Neural progenitor cell (in vitro differentiated cells): ENCODE measurements at regions not wholly inside any gene's neighbourhood (a gene's known extent, or its start where the extent isn't known, plus 50 kb on each side); places are given as distances from the start of the nearest gene placed in this dataset.
A peak's percentile ranks its signal among the peaks of the same experiment; 100 is the strongest.
"Not testable (repeated sequence)": the region's sequence is repeated elsewhere in the genome, so short reads cannot be mapped to it uniquely, and the experiment has no call there.

ENCODE experiments used
- DNase-seq: peaks from one replicate; pipeline ENCODE4 v3.0.0-alpha.2; 2016; ENCODE audit warnings: low spot score
- H2AFZ ChIP-seq: fragments of 200-600 bp; sonication (generic); replicated peaks from 2 replicates; pipeline ENCODE4 v1.6.1; 2016; ENCODE audit warnings: antibody characterized with exemption
- H3F3A ChIP-seq: fragments of 200-600 bp; sonication (generic); 2 replicates; pipeline ENCODE4 v1.6.1; 2016; ENCODE audit warnings: antibody characterized with exemption, low read depth
- H3K27ac ChIP-seq: fragments of 200-600 bp; sonication (generic); 2 replicates; pipeline ENCODE4 v1.5.1; 2016; ENCODE audit warnings: mild to moderate bottlenecking
- H3K27me3 ChIP-seq: fragments of 200-600 bp; sonication (generic); 2 replicates; pipeline ENCODE4 v1.6.1; 2016; ENCODE audit warnings: mild to moderate bottlenecking, moderate library complexity
- H3K36me3 ChIP-seq: fragments of 200-600 bp; sonication (generic); 2 replicates; pipeline ENCODE4 v1.5.1; 2016
- H3K4me1 ChIP-seq: fragments of 200-600 bp; sonication (generic); 2 replicates; pipeline ENCODE4 v1.6.1; 2016; ENCODE audit warnings: mixed run types
- H3K4me2 ChIP-seq: fragments of 200-600 bp; sonication (generic); 2 replicates; pipeline ENCODE4 v1.6.1; 2016
- H3K4me3 ChIP-seq: fragments of 200-600 bp; sonication (generic); 2 replicates; pipeline ENCODE4 v1.5.1; 2016
- H3K79me2 ChIP-seq: fragments of 200-600 bp; sonication (generic); 2 replicates; pipeline ENCODE4 v1.6.1; 2016; ENCODE audit warnings: low read depth
- H3K9ac ChIP-seq: fragments of 200-600 bp; sonication (generic); 2 replicates; pipeline ENCODE4 v1.6.1; 2016
- H3K9me3 ChIP-seq: fragments of 200-600 bp; sonication (generic); 2 replicates; pipeline ENCODE4 v1.5.1; 2016; ENCODE audit warnings: low read depth
- H4K20me1 ChIP-seq: fragments of 200-600 bp; sonication (generic); 2 replicates; pipeline ENCODE4 v1.6.1; 2016; ENCODE audit warnings: low read depth
- H3K27ac Mint-ChIP-seq: 3 replicates; pipeline ENCODE4 v1.8.0; 2021; ENCODE audit warnings: mixed read lengths
- H3K27me3 Mint-ChIP-seq: 2 replicates; pipeline ENCODE4 v1.8.0; 2022; ENCODE audit warnings: low read depth, mild to moderate bottlenecking, inconsistent platforms, moderate library complexity, mixed read lengths; ENCODE audit not compliant: insufficient read depth
- H3K36me3 Mint-ChIP-seq: 3 replicates; pipeline ENCODE4 v1.8.0; 2021; ENCODE audit warnings: mixed read lengths
- H3K4me1 Mint-ChIP-seq: 3 replicates; pipeline ENCODE4 v1.8.0; 2021; ENCODE audit warnings: mixed read lengths
- H3K4me3 Mint-ChIP-seq: 3 replicates; pipeline ENCODE4 v1.8.0; 2021; ENCODE audit warnings: mild to moderate bottlenecking, moderate library complexity, mixed read lengths
- H3K9me3 Mint-ChIP-seq: 3 replicates; pipeline ENCODE4 v1.8.0; 2020; ENCODE audit warnings: mixed read lengths
- CTCF ChIP-seq: fragments of 200-600 bp; sonication (generic); IDR thresholded peaks from 2 replicates; pipeline ENCODE4 v1.5.1; 2017; ENCODE audit warnings: antibody characterized with exemption, mild to moderate bottlenecking

GRCh38 chr5:1610526-1610925 lies 86.8 kb upstream of the LPCAT1 start:
- H3K9ac ChIP-seq, H3K36me3 ChIP-seq, H3K27ac Mint-ChIP-seq, H3K4me3 ChIP-seq, H3K27me3 Mint-ChIP-seq, H3K4me3 Mint-ChIP-seq, H3K4me1 Mint-ChIP-seq, H3K27me3 ChIP-seq, H2AFZ ChIP-seq, H3K9me3 ChIP-seq, H3K36me3 Mint-ChIP-seq, H3K79me2 ChIP-seq, H3F3A ChIP-seq, H3K4me1 ChIP-seq, H3K4me2 ChIP-seq, DNase-seq, H3K27ac ChIP-seq, H3K9me3 Mint-ChIP-seq, H4K20me1 ChIP-seq: not testable (repeated sequence)

DNA sequence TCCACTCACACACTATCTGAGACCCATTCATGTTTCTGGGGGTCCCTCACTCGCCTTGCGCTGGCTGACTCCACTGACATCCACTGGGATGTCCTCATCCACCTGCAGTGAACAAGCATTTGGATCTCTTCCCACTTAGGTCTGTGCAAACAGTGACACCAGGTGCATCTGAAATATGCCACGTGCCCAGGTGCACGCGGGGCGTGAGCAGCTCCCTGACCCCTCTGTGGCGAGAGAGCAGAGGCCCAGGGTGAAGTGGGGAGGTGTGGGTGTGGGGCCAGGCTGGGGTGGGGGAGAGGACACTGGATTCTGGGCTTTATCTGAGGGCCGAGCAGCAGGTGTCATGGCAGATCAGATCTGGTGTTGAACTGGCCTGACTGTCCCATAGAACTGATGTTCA lies 85.4 kb upstream of the LPCAT1 start:
- H3K4me1 Mint-ChIP-seq, H3K36me3 ChIP-seq, H3K27me3 Mint-ChIP-seq, H3K4me3 ChIP-seq, H3K9me3 ChIP-seq, DNase-seq, H4K20me1 ChIP-seq, H3K9ac ChIP-seq, H3K9me3 Mint-ChIP-seq, H3K27me3 ChIP-seq, H3K27ac ChIP-seq, H2AFZ ChIP-seq, H3K4me2 ChIP-seq, H3F3A ChIP-seq, H3K4me3 Mint-ChIP-seq, H3K4me1 ChIP-seq, H3K79me2 ChIP-seq, H3K36me3 Mint-ChIP-seq: not testable (repeated sequence)
- peak overlapping the region; percentile 33 for H3K27ac Mint-ChIP-seq

DNA sequence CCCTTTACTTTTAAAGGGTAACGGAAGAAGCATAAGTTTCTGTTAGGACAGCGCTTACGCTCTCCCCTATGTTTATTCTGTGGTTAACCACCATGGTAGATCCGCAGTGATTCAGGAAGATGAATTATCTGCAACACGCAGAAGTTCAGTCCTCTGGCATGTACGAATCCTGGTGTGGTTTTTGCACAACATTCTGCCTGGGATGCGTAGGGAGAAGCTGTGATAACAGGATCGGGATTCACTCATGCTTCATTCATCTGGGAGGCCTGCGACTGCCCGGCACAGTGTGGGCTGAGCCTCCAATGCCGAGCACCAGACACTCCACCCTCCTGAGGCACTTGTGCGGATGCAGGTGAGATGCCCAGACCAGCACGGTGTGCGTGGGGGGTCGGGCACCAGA lies 84.6 kb upstream of the LPCAT1 start:
- H2AFZ ChIP-seq, H3K9ac ChIP-seq, H3K27ac Mint-ChIP-seq, H3K4me2 ChIP-seq, H3K9me3 ChIP-seq, H3F3A ChIP-seq, H3K4me1 Mint-ChIP-seq, DNase-seq, H3K79me2 ChIP-seq, H4K20me1 ChIP-seq, H3K27ac ChIP-seq, H3K4me3 ChIP-seq, H3K4me3 Mint-ChIP-seq, H3K27me3 Mint-ChIP-seq, H3K36me3 Mint-ChIP-seq, H3K27me3 ChIP-seq, H3K9me3 Mint-ChIP-seq, H3K36me3 ChIP-seq, H3K4me1 ChIP-seq: not testable (repeated sequence)

DNA sequence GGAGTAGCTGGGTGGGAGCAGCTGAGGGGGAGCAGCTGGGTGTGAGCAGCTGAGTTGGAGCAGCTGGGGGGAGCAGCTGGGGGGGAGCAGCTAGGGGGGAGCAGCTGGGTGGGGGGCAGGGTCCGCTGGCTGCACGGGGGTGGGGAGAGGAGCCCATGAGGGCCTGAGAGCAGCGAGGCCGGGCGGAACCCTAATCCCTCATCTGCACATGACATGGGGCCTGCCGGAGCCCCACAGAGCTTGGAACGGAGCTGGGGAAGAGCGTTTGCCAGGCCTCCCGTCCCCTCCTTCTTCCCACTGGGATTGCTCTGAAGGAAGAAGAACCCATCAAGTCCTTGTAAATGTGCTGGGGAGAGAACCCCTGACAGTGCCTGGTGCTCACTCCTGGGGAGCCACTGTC lies 83.2 kb upstream of the LPCAT1 start:
- peak; percentile 2 for DNase-seq
- H4K20me1 ChIP-seq, H3K4me1 ChIP-seq, H3K4me1 Mint-ChIP-seq, H3K36me3 ChIP-seq, H3K36me3 Mint-ChIP-seq, H3K27ac Mint-ChIP-seq, H3K27me3 ChIP-seq, H3K9ac ChIP-seq, H3K9me3 ChIP-seq, H3K79me2 ChIP-seq, H3K9me3 Mint-ChIP-seq, H3K27ac ChIP-seq, H3K27me3 Mint-ChIP-seq, H3F3A ChIP-seq, H3K4me3 ChIP-seq, H2AFZ ChIP-seq, H3K4me3 Mint-ChIP-seq: not testable (repeated sequence)
- peak overlapping the region; percentile 22 for H3K4me2 ChIP-seq

DNA sequence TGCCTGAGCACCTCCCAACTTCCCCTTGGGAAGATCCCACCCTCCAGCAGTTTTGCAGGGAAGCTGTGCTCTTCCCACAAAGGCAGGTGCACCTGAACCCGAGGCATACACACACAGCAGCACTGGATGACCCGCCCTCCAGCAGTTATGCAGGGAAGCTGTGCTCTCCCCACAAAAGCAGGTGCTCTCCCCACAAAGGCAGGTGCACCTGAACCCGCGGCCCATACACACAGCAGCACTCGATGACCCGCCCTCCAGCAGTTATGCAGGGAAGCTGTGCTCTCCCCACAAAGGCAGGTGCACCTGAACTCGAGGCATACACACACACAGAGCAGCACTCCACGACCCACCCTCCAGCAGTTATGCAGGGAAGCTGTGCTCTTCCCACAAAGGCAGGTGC lies 80.2 kb upstream of the LPCAT1 start:
- not testable (repeated sequence) for H3K36me3 ChIP-seq, H3K9ac ChIP-seq, H3K9me3 ChIP-seq, H3K27me3 ChIP-seq, H3K27ac Mint-ChIP-seq, H4K20me1 ChIP-seq, H3K4me3 ChIP-seq, H3K79me2 ChIP-seq, H2AFZ ChIP-seq, H3K4me1 ChIP-seq, H3F3A ChIP-seq, H3K36me3 Mint-ChIP-seq, H3K27me3 Mint-ChIP-seq, H3K27ac ChIP-seq, H3K9me3 Mint-ChIP-seq, H3K4me2 ChIP-seq, H3K4me3 Mint-ChIP-seq, DNase-seq
- H3K4me1 Mint-ChIP-seq = peaks cover 11% of the 10 kb centered on the region

DNA sequence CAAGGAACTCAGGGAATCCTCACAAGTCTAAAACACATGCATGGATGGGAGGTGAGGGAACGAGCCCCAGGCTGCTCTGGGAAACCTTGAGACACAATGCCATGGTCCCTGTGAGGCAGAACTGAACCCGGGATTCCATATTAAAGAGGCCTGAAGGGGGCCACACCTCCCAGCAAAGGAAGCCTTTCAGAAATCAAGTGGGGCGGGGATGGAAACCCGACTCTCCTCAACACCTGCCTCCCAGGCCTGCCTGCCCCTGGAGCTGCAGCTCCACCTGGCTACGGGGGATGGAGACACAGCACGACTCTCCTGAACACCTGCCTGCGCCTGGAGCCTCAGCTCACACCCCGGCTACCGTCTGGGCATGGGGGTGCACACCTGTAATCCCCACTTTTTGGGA lies 77.8 kb upstream of the LPCAT1 start:
- TF ChIP-seq CTCF = peak; percentile 25
- H3K79me2 ChIP-seq, H3F3A ChIP-seq, H3K4me2 ChIP-seq, H4K20me1 ChIP-seq, H3K4me3 ChIP-seq, H3K27me3 ChIP-seq, H3K27ac Mint-ChIP-seq, H3K36me3 Mint-ChIP-seq, H3K27ac ChIP-seq, H3K36me3 ChIP-seq, H3K9me3 Mint-ChIP-seq, H3K27me3 Mint-ChIP-seq, H2AFZ ChIP-seq, H3K9ac ChIP-seq, H3K4me3 Mint-ChIP-seq, H3K9me3 ChIP-seq, H3K4me1 ChIP-seq: not testable (repeated sequence)
- H3K4me1 Mint-ChIP-seq = peaks cover 11% of the 10 kb centered on the region
- DNase-seq = peak; percentile 59
